ENCODE measurements at regions not wholly inside any gene's neighbourhood (a gene's known extent, or its start where the extent isn't known, plus 50 kb on each side); places are given as distances from the start of the nearest gene placed in this dataset.

- H3K27ac ChIP-seq (ENCODE audit: low read depth in 1 of 2, low read length in 2 of 2): no peak overlapping the region
- H3K27me3 ChIP-seq (ENCODE audit: control insufficient read depth in 4 of 4, insufficient read depth in 4 of 4, low read length in 3 of 4): peaks cover 0 to 26% (median 5%) of the 10 kb centered on the region in 4 donors
- DNase-seq (ENCODE audit: low spot score): no peak
- H3K4me3 ChIP-seq (ENCODE audit: low read depth in 1 of 3, low read length in 3 of 3): no peak overlapping the region
- H3K9ac ChIP-seq (ENCODE audit: low read depth in 1 of 2, low read length in 2 of 2): no peak overlapping the region
- H3K9me3 ChIP-seq (ENCODE audit: control insufficient read depth in 4 of 4, low read length in 3 of 4): no peaks in the 10 kb centered on the region
- no peaks in the 10 kb centered on the region for H3K36me3 ChIP-seq (ENCODE audit: control insufficient read depth in 4 of 4, insufficient read depth in 3 of 4, low read depth in 1 of 4, low read length in 3 of 4)
- WGBS: 4% methylated on average over 2 of the region's 2 CpGs
- peaks cover 0 to 9% (median 4%) of the 10 kb centered on the region in 4 donors for H3K4me1 ChIP-seq (ENCODE audit: control insufficient read depth in 4 of 4, insufficient read depth in 4 of 4, low read length in 3 of 4)
- TF ChIP-seq FOXA2 (IDR thresholded peaks at IDR 0.05): no peak
- no peak for TF ChIP-seq CTCF (IDR thresholded peaks at IDR 0.05; ENCODE audit: low read depth, low read length, missing input control)
- no peak for TF ChIP-seq JUND (IDR thresholded peaks at IDR 0.05)
These were observed 435.2 kb upstream of the MGMT start for GRCh38 chr10:129031844-129032150.

GRCh38 chr10:129032372-129033313 is 434.4 kb upstream of the MGMT start:
- Histone ChIP-seq H3K27me3 (ENCODE audit: control insufficient read depth in 4 of 4, insufficient read depth in 4 of 4, low read length in 3 of 4) (peaks cover 0 to 22% (median 5%) of the 10 kb centered on the region in 4 donors), H3K4me1 (ENCODE audit: control insufficient read depth in 4 of 4, insufficient read depth in 4 of 4, low read length in 3 of 4) (peaks cover 0 to 9% (median 4%) of the 10 kb centered on the region in 4 donors), H3K9me3 (ENCODE audit: control insufficient read depth in 4 of 4, low read length in 3 of 4) (no peaks in the 10 kb centered on the region), H3K4me3 (ENCODE audit: low read depth in 1 of 3, low read length in 3 of 3) (no peak overlapping the region), H3K36me3 (ENCODE audit: control insufficient read depth in 4 of 4, insufficient read depth in 3 of 4, low read depth in 1 of 4, low read length in 3 of 4) (no peaks in the 10 kb centered on the region), H3K27ac (ENCODE audit: low read depth in 1 of 2, low read length in 2 of 2) (no peak overlapping the region), H3K9ac (ENCODE audit: low read depth in 1 of 2, low read length in 2 of 2) (no peak overlapping the region)
- TF ChIP-seq GABPA (IDR thresholded peaks at IDR 0.05 in 1 of 2, conservative IDR thresholded peaks at IDR 0.05 in 1 of 2) (no peak), SP1 (IDR thresholded peaks at IDR 0.05) (no peak), ZBTB33 (IDR thresholded peaks at IDR 0.05) (no peak), TAF1 (conservative IDR thresholded peaks at IDR 0.05) (no peak), NR2F2 (IDR thresholded peaks at IDR 0.05) (no peak), JUND (IDR thresholded peaks at IDR 0.05) (no peak), MAX (IDR thresholded peaks at IDR 0.05) (no peak), RXRA (IDR thresholded peaks at IDR 0.05) (no peak), FOXA1 (IDR thresholded peaks at IDR 0.05) (no peak), YY1 (IDR thresholded peaks at IDR 0.05) (no peak), FOXA2 (IDR thresholded peaks at IDR 0.05) (no peak), HNF4G (IDR thresholded peaks at IDR 0.05) (no peak), EGR1 (IDR thresholded peaks at IDR 0.05; ENCODE audit: low read depth in 2 of 2) (no peak), ATF3 (IDR thresholded peaks at IDR 0.05) (no peak), RAD21 (IDR thresholded peaks at IDR 0.05) (no peak), REST (IDR thresholded peaks at IDR 0.05) (no peak)
- 74% methylated on average over 28 of the region's 28 CpGs for WGBS
- DNase-seq (ENCODE audit: low spot score): no peak

Data from liver (tissue), 8 donors.